OCI-LY7 (cell line): ENCODE measurements at regions not wholly inside any gene's neighbourhood (a gene's known extent, or its start where the extent isn't known, plus 50 kb on each side); places are given as distances from the start of the nearest gene placed in this dataset.

Experiments
- BruUV-seq: library from RNA; stranded (reverse); fragments of 400-500 nt; replicated peaks from 2 replicates; lab custom pipeline; 2021; lab: Mats Ljungman, UMichigan
- CTCF ChIA-PET: fragments of 300-600 bp; sonication (Branson Sonifier 250); formaldehyde crosslinking; loops from one replicate; lab custom pipeline; 2022; ENCODE audit warnings: antibody characterized with exemption; ENCODE audit not compliant: unreplicated experiment; lab: Charles Lee
- POLR2A ChIA-PET: fragments of 300-600 bp; sonication (Branson Sonifier 250); formaldehyde crosslinking; loops from one replicate; lab custom pipeline; 2022; ENCODE audit warnings: antibody characterized with exemption; lab: Charles Lee
- DNase-seq: peaks from one replicate; pipeline ENCODE4 v3.0.0-alpha.2; 2015; ENCODE audit warnings: low spot score
- H2AFZ ChIP-seq: fragments of 200-600 bp; sonication (generic), shearing (Covaris generic); 2 replicates; pipeline ENCODE4 v1.6.1; 2014; ENCODE audit warnings: mild to moderate bottlenecking, antibody characterized with exemption, low read length, moderate library complexity
- H3K27ac ChIP-seq: fragments of 200-600 bp; sonication (generic); 2 replicates; pipeline ENCODE4 v1.5.1; 2014; ENCODE audit warnings: mixed run types, low read depth, mild to moderate bottlenecking, moderate library complexity, low read length, inconsistent platforms; ENCODE audit not compliant: poor library complexity, severe bottlenecking
- H3K36me3 ChIP-seq: fragments of 200-600 bp; sonication (generic); 2 replicates; pipeline ENCODE4 v1.6.1; 2014; ENCODE audit warnings: mild to moderate bottlenecking, antibody characterized with exemption, low read length, moderate library complexity, mixed read lengths; ENCODE audit not compliant: insufficient read depth
- H3K4me1 ChIP-seq: fragments of 200-600 bp; sonication (generic); 2 replicates; pipeline ENCODE4 v1.5.1; 2014; ENCODE audit warnings: mild to moderate bottlenecking, low read length; ENCODE audit not compliant: insufficient read depth, poor library complexity, severe bottlenecking
- H3K4me2 ChIP-seq: fragments of 200-600 bp; sonication (generic); 2 replicates; pipeline ENCODE4 v1.6.1; 2014; ENCODE audit warnings: mild to moderate bottlenecking, low read length
- H3K4me3 ChIP-seq: fragments of 200-600 bp; sonication (generic); 2 replicates; pipeline ENCODE4 v1.5.1; 2014; ENCODE audit warnings: mild to moderate bottlenecking, low read depth, low read length; ENCODE audit not compliant: poor library complexity, severe bottlenecking
- H3K79me2 ChIP-seq: fragments of 200-600 bp; sonication (generic); 2 replicates; pipeline ENCODE4 v1.6.1; 2016; ENCODE audit warnings: low read depth, mild to moderate bottlenecking, low read length, moderate library complexity, mixed read lengths; ENCODE audit not compliant: insufficient read depth
- H3K9me2 ChIP-seq: fragments of 200-600 bp; sonication (generic); 2 replicates; pipeline ENCODE4 v1.6.1; 2016; ENCODE audit warnings: mild to moderate bottlenecking, low read length, mixed read lengths; ENCODE audit not compliant: insufficient read depth
- H3K9me3 ChIP-seq: fragments of 200-600 bp; sonication (generic); 2 replicates; pipeline ENCODE4 v1.6.1; 2014; ENCODE audit warnings: mild to moderate bottlenecking, mixed run types, low read length, mixed read lengths
- H4K20me1 ChIP-seq: fragments of 200-600 bp; sonication (generic); 2 replicates; pipeline ENCODE4 v1.6.1; 2014; ENCODE audit warnings: mild to moderate bottlenecking, antibody characterized with exemption, low read length, moderate library complexity, mixed read lengths; ENCODE audit not compliant: insufficient read depth
- EZH2phosphoT487 ChIP-seq: fragments of 200-600 bp; sonication (generic); IDR thresholded peaks from 2 replicates; pipeline ENCODE4 v1.6.1; 2018; ENCODE audit warnings: low read depth, borderline replicate concordance, mild to moderate bottlenecking, mixed run types, antibody characterized with exemption, low read length, moderate library complexity, mixed read lengths
- intact Hi-C: fragments of 100-400 bp; cut with micrococcal nuclease; formaldehyde crosslinking; loops from one replicate; pipeline ENCODE4 v1.10.0; 2022; ENCODE audit not compliant: unreplicated experiment
- TF ChIP-seq, protein P1 (sequence below): fragments of 200-600 bp; sonication (generic); conservative IDR thresholded peaks from 2 replicates; pipeline ENCODE4 v1.5.1; 2014; ENCODE audit warnings: mild to moderate bottlenecking, antibody characterized with exemption, low read length, moderate library complexity, mixed read lengths

DNA sequence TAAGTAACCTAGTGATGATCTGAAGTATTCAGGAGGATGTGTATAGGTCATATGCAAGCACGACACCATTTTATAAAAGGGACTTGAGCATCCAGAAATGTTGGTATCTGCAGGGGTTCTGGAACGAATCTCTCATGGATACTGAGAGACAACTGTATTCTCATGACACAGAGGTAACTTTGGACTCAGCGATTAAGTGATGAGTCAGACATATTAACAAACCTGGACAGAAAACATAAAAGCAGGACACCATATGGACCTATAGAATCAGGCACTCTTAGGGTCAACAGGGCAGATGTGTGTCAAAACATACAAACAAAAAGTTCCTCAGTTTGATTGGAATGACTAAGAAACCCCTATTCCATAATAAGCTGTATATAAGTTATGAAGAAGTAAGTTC is 248.1 kb downstream of the ANKRD7 start:
- no peak for TF ChIP-seq EZH2phosphoT487
- TF ChIP-seq, protein P1, sequence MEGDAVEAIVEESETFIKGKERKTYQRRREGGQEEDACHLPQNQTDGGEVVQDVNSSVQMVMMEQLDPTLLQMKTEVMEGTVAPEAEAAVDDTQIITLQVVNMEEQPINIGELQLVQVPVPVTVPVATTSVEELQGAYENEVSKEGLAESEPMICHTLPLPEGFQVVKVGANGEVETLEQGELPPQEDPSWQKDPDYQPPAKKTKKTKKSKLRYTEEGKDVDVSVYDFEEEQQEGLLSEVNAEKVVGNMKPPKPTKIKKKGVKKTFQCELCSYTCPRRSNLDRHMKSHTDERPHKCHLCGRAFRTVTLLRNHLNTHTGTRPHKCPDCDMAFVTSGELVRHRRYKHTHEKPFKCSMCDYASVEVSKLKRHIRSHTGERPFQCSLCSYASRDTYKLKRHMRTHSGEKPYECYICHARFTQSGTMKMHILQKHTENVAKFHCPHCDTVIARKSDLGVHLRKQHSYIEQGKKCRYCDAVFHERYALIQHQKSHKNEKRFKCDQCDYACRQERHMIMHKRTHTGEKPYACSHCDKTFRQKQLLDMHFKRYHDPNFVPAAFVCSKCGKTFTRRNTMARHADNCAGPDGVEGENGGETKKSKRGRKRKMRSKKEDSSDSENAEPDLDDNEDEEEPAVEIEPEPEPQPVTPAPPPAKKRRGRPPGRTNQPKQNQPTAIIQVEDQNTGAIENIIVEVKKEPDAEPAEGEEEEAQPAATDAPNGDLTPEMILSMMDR, result no peak
- intact Hi-C loops, result no loop called here
- no TSS peak for BruUV-seq
- POLR2A ChIA-PET, result no interaction called here
- no peak for DNase-seq
- Histone ChIP-seq H3K4me1 (no peaks in the 10 kb centered on the region), H3K9me2 (no peaks in the 10 kb centered on the region), H3K4me2 (no peak overlapping the region), H3K4me3 (no peak overlapping the region), H3K9me3 (no peaks in the 10 kb centered on the region), H3K79me2 (no peaks in the 10 kb centered on the region), H3K27ac (no peak overlapping the region), H3K36me3 (no peaks in the 10 kb centered on the region), H2AFZ (no peak overlapping the region), H4K20me1 (no peaks in the 10 kb centered on the region)
- CTCF ChIA-PET, result no interaction called here

DNA sequence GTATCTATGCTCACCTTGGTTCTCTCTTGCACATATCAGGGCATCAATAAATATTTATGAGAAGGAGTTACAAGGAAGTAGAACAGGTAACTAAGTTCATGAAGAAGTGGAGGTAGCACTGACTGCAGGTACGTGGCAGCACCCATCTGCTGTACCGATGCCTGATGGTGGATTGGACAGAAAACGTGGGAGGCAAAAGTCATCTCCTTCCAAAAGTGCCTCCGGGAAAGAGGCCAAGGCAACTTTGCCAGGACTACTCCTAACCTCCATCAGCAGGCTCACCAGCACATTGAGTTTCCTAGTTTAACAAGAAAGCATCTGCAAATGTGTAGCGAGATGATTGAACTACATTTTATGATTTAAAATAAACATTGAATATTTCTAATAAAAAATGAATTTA is 248.8 kb downstream of the ANKRD7 start:
- TF ChIP-seq, protein P1, result no peak
- TF ChIP-seq EZH2phosphoT487, result no peak
- Histone ChIP-seq H4K20me1 (no peaks in the 10 kb centered on the region), H3K36me3 (no peaks in the 10 kb centered on the region), H3K9me2 (no peaks in the 10 kb centered on the region), H3K4me3 (no peak overlapping the region), H3K9me3 (no peaks in the 10 kb centered on the region), H2AFZ (no peak overlapping the region), H3K4me1 (no peaks in the 10 kb centered on the region), H3K79me2 (no peaks in the 10 kb centered on the region), H3K27ac (no peak overlapping the region), H3K4me2 (no peak overlapping the region)
- no peak for DNase-seq
- CTCF ChIA-PET, result no interaction called here
- no TSS peak for BruUV-seq
- intact Hi-C loops, result no loop called here
- POLR2A ChIA-PET, result no interaction called here

DNA sequence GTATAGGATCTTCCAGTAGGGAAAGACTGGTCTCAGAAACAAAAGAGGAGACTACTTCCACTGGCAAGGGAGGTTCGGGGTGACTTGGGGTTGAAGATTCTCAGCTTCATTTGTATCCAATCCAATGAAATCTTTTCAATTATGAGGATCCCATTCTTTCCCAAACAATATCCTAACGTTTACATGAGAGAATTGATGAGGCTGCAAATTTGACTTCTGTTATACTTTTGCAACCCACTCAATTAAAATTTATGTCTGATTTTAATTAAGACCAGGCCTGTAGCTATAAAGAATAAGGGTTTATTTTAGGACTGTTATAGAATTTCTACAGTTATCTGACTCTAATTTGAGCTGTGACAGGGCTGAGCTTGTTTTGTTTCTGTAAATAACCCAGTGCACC is 251.5 kb downstream of the ANKRD7 start:
- no peaks in the 10 kb centered on the region for H3K79me2 ChIP-seq
- TF ChIP-seq, protein P1, result no peak
- no peak for TF ChIP-seq EZH2phosphoT487
- H3K4me2 ChIP-seq, result no peak overlapping the region
- no peak for DNase-seq
- no peak overlapping the region for H3K4me3 ChIP-seq
- H4K20me1 ChIP-seq, result no peaks in the 10 kb centered on the region
- ChIA-PET CTCF (no interaction called here), POLR2A (interaction anchor here (1.1 kb wide), 1 partner anchor 65 kb away, joined by 3 read pairs; no protein-coding TSS in a partner anchor)
- no peaks in the 10 kb centered on the region for H3K9me3 ChIP-seq
- H3K27ac ChIP-seq, result no peak overlapping the region
- H3K9me2 ChIP-seq, result no peaks in the 10 kb centered on the region
- no TSS peak for BruUV-seq
- no peak overlapping the region for H2AFZ ChIP-seq
- H3K36me3 ChIP-seq, result no peaks in the 10 kb centered on the region
- H3K4me1 ChIP-seq, result no peaks in the 10 kb centered on the region
- intact Hi-C loops, result no loop called here
